ENCODE measurements at regions not wholly inside any gene's neighbourhood (a gene's known extent, or its start where the extent isn't known, plus 50 kb on each side); places are given as distances from the start of the nearest gene placed in this dataset.
A peak's percentile ranks its signal among the peaks of the same experiment; 100 is the strongest.

- FAIRE-seq, result no peak
- no peak for DNase-seq (ENCODE audit: insufficient read length, low spot score)
- TF ChIP-seq POU2F2 (IDR thresholded peaks at IDR 0.05; ENCODE audit: low read depth, low read length), result no peak
- no peak for TF ChIP-seq TAF1 (IDR thresholded peaks at IDR 0.05; ENCODE audit: low read depth, low read length)
- TF ChIP-seq SPI1 (IDR thresholded peaks at IDR 0.05; ENCODE audit: low read depth, low read length), result no peak
- TF ChIP-seq POLR2A (IDR thresholded peaks at IDR 0.05; ENCODE audit: low read depth, low read length), result no peak
Observed at GRCh38 chr16:86220561-86220960, 289.8 kb upstream of the FOXF1 start.

DNA sequence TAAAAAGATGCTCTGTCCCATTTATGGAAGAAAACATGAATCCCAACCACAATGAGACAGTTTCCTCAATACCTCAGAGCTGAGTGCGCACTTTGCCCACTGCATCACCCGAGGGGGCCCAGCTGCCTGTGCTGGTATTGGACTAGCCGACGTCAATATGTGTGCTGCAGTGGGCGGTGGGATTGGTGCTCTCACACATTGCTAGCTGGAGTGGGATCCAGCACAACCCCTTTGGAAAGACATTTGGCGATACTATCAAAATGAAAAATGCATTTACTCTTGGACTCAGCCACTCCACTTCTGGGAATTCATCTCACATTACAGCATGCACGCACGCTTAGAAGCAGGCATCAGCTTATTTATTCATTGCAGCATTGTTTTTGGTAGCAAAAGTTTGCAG lies 289.2 kb upstream of the FOXF1 start:
- TF ChIP-seq SPI1 (IDR thresholded peaks at IDR 0.05; ENCODE audit: low read depth, low read length) (no peak), PAX5 (IDR thresholded peaks at IDR 0.05; ENCODE audit: insufficient read depth, low read length, severe bottlenecking) (no peak), POU2F2 (IDR thresholded peaks at IDR 0.05; ENCODE audit: low read depth, low read length) (no peak), TAF1 (IDR thresholded peaks at IDR 0.05; ENCODE audit: low read depth, low read length) (no peak), POLR2A (IDR thresholded peaks at IDR 0.05; ENCODE audit: low read depth, low read length) (no peak), POLR2AphosphoS5 (IDR thresholded peaks at IDR 0.05; ENCODE audit: low read depth, low read length) (no peak)
- FAIRE-seq, result no peak
- no peak for DNase-seq (ENCODE audit: insufficient read length, low spot score)

DNA sequence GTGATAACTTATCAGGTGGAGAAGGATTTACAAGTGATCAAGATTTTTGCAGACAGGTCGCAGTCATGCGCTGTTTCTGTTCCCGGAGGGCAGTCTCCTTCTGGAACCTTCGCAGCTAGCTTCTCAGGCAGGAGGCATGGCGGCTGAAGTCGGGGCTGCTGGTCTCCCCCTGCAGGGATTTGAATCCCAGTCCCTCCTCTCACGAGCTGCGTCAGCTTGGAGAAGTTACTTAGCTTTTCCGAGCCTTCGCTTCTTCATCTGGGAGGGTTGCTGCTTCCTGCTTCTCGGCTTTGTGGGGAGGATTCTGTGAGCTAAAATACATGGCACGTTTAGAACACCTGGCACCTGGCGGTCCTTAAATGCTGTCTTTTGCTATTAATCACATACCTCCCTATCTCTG lies 287.8 kb upstream of the FOXF1 start:
- DNase-seq (ENCODE audit: insufficient read length, low spot score), result no peak
- TF ChIP-seq POLR2AphosphoS5 (IDR thresholded peaks at IDR 0.05; ENCODE audit: low read depth, low read length) (no peak), POU2F2 (IDR thresholded peaks at IDR 0.05; ENCODE audit: low read depth, low read length) (no peak), SPI1 (IDR thresholded peaks at IDR 0.05; ENCODE audit: low read depth, low read length) (no peak), POLR2A (IDR thresholded peaks at IDR 0.05; ENCODE audit: low read depth, low read length) (no peak), PAX5 (IDR thresholded peaks at IDR 0.05; ENCODE audit: insufficient read depth, low read length, severe bottlenecking) (no peak), TAF1 (IDR thresholded peaks at IDR 0.05; ENCODE audit: low read depth, low read length) (no peak)
- FAIRE-seq, result no peak

- no peak for DNase-seq (ENCODE audit: insufficient read length, low spot score)
- TF ChIP-seq TAF1 (IDR thresholded peaks at IDR 0.05; ENCODE audit: low read depth, low read length) (no peak), POLR2AphosphoS5 (IDR thresholded peaks at IDR 0.05; ENCODE audit: low read depth, low read length) (no peak), SPI1 (IDR thresholded peaks at IDR 0.05; ENCODE audit: low read depth, low read length) (no peak), POU2F2 (IDR thresholded peaks at IDR 0.05; ENCODE audit: low read depth, low read length) (no peak), PAX5 (IDR thresholded peaks at IDR 0.05; ENCODE audit: insufficient read depth, low read length, severe bottlenecking) (no peak), POLR2A (IDR thresholded peaks at IDR 0.05; ENCODE audit: low read depth, low read length) (no peak)
- FAIRE-seq, result no peak
Observed at GRCh38 chr16:86222965-86223551, 287.3 kb upstream of the FOXF1 start.

GRCh38 chr16:86224126-86224525 lies 286.2 kb upstream of the FOXF1 start:
- DNase-seq (ENCODE audit: insufficient read length, low spot score), result no peak

GRCh38 chr16:86224629-86225028 lies 285.7 kb upstream of the FOXF1 start:
- TF ChIP-seq POLR2A (IDR thresholded peaks at IDR 0.05; ENCODE audit: low read depth, low read length), result no peak
- TF ChIP-seq TAF1 (IDR thresholded peaks at IDR 0.05; ENCODE audit: low read depth, low read length), result no peak
- no peak for TF ChIP-seq SPI1 (IDR thresholded peaks at IDR 0.05; ENCODE audit: low read depth, low read length)
- TF ChIP-seq PAX5 (IDR thresholded peaks at IDR 0.05; ENCODE audit: insufficient read depth, low read length, severe bottlenecking), result no peak
- no peak for TF ChIP-seq POU2F2 (IDR thresholded peaks at IDR 0.05; ENCODE audit: low read depth, low read length)
- TF ChIP-seq POLR2AphosphoS5 (IDR thresholded peaks at IDR 0.05; ENCODE audit: low read depth, low read length), result no peak
- FAIRE-seq (peak; percentile 43), DNase-seq (ENCODE audit: insufficient read length, low spot score) (no peak)

More at GRCh38 chr16:86224126-86224525, 286.2 kb upstream of the FOXF1 start:
- TF ChIP-seq PAX5 (IDR thresholded peaks at IDR 0.05; ENCODE audit: insufficient read depth, low read length, severe bottlenecking), result no peak
- no peak for FAIRE-seq

DNA sequence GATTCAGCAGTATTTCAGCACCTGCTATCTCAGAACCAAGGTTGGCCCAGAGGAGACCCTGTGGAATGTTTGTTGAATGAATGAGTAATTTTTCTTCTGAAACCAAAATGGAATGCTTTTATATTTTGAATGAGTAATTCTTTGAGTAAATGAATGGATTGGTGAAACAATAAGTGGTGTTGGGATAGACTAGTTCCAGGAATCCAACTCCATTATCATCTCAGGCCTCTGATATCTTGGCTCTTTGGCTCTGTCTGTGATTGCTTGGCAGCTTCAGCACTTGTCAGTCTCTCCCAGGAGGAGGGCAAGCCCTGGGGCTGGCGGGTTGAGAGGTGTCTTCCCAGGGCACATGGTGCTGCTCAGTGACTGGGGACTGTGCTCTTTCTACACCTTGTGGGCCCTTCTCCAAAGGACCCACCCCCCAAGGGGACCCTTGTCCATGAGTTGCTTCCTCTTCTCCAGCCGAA lies 284.4 kb upstream of the FOXF1 start:
- no peak for FAIRE-seq
- no peak for DNase-seq (ENCODE audit: insufficient read length, low spot score)
- TF ChIP-seq POLR2A (IDR thresholded peaks at IDR 0.05; ENCODE audit: low read depth, low read length), result no peak
- TF ChIP-seq POLR2AphosphoS5 (IDR thresholded peaks at IDR 0.05; ENCODE audit: low read depth, low read length), result no peak
- TF ChIP-seq POU2F2 (IDR thresholded peaks at IDR 0.05; ENCODE audit: low read depth, low read length), result no peak
- no peak for TF ChIP-seq TAF1 (IDR thresholded peaks at IDR 0.05; ENCODE audit: low read depth, low read length)
- TF ChIP-seq SPI1 (IDR thresholded peaks at IDR 0.05; ENCODE audit: low read depth, low read length), result no peak
- no peak for TF ChIP-seq PAX5 (IDR thresholded peaks at IDR 0.05; ENCODE audit: insufficient read depth, low read length, severe bottlenecking)

DNA sequence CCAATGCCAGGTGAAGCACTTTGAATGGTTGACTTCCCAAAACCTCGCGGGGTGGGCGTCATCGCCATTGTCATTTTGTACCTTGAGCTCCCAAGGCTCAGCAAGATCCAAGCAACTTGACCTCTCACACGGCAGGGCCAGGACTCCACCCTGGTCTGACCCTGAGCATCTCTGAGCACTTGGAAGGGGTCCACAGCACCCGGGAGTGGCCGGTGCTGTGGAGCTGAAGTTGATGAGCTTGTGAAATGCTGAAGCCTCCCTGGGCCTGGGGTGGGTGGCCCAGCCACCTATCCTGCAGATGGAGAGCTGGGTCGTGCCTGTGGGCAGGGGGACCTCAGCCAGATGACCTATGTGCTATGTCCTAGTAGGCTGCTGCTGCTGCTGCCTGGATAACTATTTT lies 283.3 kb upstream of the FOXF1 start:
- FAIRE-seq (no peak), DNase-seq (ENCODE audit: insufficient read length, low spot score) (no peak)
- no peak for TF ChIP-seq SPI1 (IDR thresholded peaks at IDR 0.05; ENCODE audit: low read depth, low read length)
- no peak for TF ChIP-seq PAX5 (IDR thresholded peaks at IDR 0.05; ENCODE audit: insufficient read depth, low read length, severe bottlenecking)
- no peak for TF ChIP-seq POLR2AphosphoS5 (IDR thresholded peaks at IDR 0.05; ENCODE audit: low read depth, low read length)
- no peak for TF ChIP-seq POU2F2 (IDR thresholded peaks at IDR 0.05; ENCODE audit: low read depth, low read length)
- no peak for TF ChIP-seq TAF1 (IDR thresholded peaks at IDR 0.05; ENCODE audit: low read depth, low read length)
- TF ChIP-seq POLR2A (IDR thresholded peaks at IDR 0.05; ENCODE audit: low read depth, low read length), result no peak

DNA sequence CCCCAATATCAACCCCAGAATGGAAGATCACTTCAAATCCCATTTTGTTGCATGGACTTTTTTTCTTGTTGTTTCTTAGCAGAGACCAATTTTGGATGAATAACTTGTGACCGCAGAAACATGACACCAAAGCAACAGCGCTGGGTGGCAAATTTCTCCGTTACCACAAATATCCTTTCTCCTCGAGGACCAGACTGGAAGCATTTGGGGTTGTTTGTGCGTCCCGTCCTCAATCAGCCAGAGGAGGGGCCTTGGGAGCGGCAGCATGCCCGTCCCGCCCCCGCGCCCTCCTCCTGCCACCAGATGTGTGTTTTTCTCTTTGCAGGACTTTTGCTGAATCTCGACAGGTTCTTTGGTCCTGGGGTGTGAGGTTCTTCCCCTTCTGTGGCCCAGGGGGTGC lies 282.5 kb upstream of the FOXF1 start:
- TF ChIP-seq TAF1 (IDR thresholded peaks at IDR 0.05; ENCODE audit: low read depth, low read length), result no peak
- no peak for TF ChIP-seq SPI1 (IDR thresholded peaks at IDR 0.05; ENCODE audit: low read depth, low read length)
- no peak for TF ChIP-seq POLR2A (IDR thresholded peaks at IDR 0.05; ENCODE audit: low read depth, low read length)
- TF ChIP-seq POU2F2 (IDR thresholded peaks at IDR 0.05; ENCODE audit: low read depth, low read length), result no peak
- no peak for TF ChIP-seq POLR2AphosphoS5 (IDR thresholded peaks at IDR 0.05; ENCODE audit: low read depth, low read length)
- no peak for TF ChIP-seq PAX5 (IDR thresholded peaks at IDR 0.05; ENCODE audit: insufficient read depth, low read length, severe bottlenecking)
- DNase-seq (ENCODE audit: insufficient read length, low spot score), result no peak
- no peak for FAIRE-seq

DNA sequence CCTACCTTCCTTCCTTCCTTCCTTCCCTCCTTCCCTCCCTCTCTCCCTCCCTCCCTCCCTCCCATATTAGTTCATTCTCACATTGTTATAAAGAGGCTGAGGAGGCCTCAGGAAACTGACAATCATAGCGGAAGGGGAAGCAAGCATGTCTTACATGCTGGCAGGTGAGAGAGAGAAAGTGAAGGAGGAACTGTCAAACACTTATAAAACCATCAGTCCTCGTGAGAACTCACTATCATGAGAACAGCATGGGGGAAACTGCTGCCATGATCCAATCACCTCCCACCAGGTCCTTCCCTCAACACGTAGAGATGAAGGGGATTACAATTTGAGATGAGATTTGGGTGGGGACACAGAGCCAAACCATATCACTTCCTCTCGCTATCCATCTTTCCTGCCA lies 281.6 kb upstream of the FOXF1 start:
- FAIRE-seq (no peak), DNase-seq (ENCODE audit: insufficient read length, low spot score) (no peak)
- TF ChIP-seq TAF1 (IDR thresholded peaks at IDR 0.05; ENCODE audit: low read depth, low read length) (no peak), POLR2A (IDR thresholded peaks at IDR 0.05; ENCODE audit: low read depth, low read length) (no peak), SPI1 (IDR thresholded peaks at IDR 0.05; ENCODE audit: low read depth, low read length) (no peak), PAX5 (IDR thresholded peaks at IDR 0.05; ENCODE audit: insufficient read depth, low read length, severe bottlenecking) (no peak), POU2F2 (IDR thresholded peaks at IDR 0.05; ENCODE audit: low read depth, low read length) (no peak), POLR2AphosphoS5 (IDR thresholded peaks at IDR 0.05; ENCODE audit: low read depth, low read length) (no peak)
